Astrocyte (in vitro differentiated cells and primary cell): ENCODE measurements at regions not wholly inside any gene's neighbourhood (a gene's known extent, or its start where the extent isn't known, plus 50 kb on each side); places are given as distances from the start of the nearest gene placed in this dataset.

Source experiments
- DNase-seq: peaks from one replicate; pipeline ENCODE4 v3.0.0-alpha.2; 2010; ENCODE audit warnings: low read depth
- FAIRE-seq: peaks from 2 replicates; lab custom pipeline; 2011; peaks lifted over from hg19 to GRCh38; lab: Jason Lieb, UNC
- H2AFZ ChIP-seq: 2 replicates; pipeline ENCODE4 v1.6.0; 2012; ENCODE audit warnings: low read depth, low read length, inconsistent platforms
- H3K27ac ChIP-seq: 2 replicates; pipeline ENCODE4 v1.5.1; 2011; ENCODE audit warnings: low read depth, low read length, inconsistent platforms
- H3K27me3 ChIP-seq: 2 replicates; pipeline ENCODE4 v1.6.0; 2011; ENCODE audit warnings: low read length, inconsistent platforms; ENCODE audit not compliant: insufficient read depth
- H3K36me3 ChIP-seq: 2 replicates; pipeline ENCODE4 v1.5.1; 2011; ENCODE audit warnings: low read length, inconsistent platforms; ENCODE audit not compliant: insufficient read depth
- H3K4me1 ChIP-seq: 2 replicates; pipeline ENCODE4 v1.5.1; 2011; ENCODE audit warnings: low read length, inconsistent platforms; ENCODE audit not compliant: insufficient read depth
- H3K4me2 ChIP-seq: 2 replicates; pipeline ENCODE4 v1.6.0; 2012; ENCODE audit warnings: low read length, inconsistent platforms
- H3K4me3 ChIP-seq: 2 replicates; pipeline ENCODE4 v1.5.1; 2011; ENCODE audit warnings: low read depth, mild to moderate bottlenecking, low read length, inconsistent platforms; ENCODE audit not compliant: insufficient read depth
- H3K79me2 ChIP-seq: 2 replicates; pipeline ENCODE4 v1.6.0; 2012; ENCODE audit warnings: mild to moderate bottlenecking, low read length, inconsistent platforms; ENCODE audit not compliant: insufficient read depth
- H3K9ac ChIP-seq: 2 replicates; pipeline ENCODE4 v1.6.0; 2012; ENCODE audit warnings: mild to moderate bottlenecking, low read length, inconsistent platforms
- H3K9me3 ChIP-seq: 2 replicates; pipeline ENCODE4 v1.5.1; 2012; ENCODE audit warnings: low read depth, mild to moderate bottlenecking, low read length, inconsistent platforms; ENCODE audit not compliant: insufficient read depth
- H4K20me1 ChIP-seq: 2 replicates; pipeline ENCODE4 v1.6.0; 2012; ENCODE audit warnings: low read length, inconsistent platforms; ENCODE audit not compliant: insufficient read depth
- H3K27ac Mint-ChIP-seq: one replicate; pipeline ENCODE4 v1.8.0; 2021; ENCODE audit warnings: mild to moderate bottlenecking, mixed read lengths; ENCODE audit not compliant: unreplicated experiment
- H3K27me3 Mint-ChIP-seq: one replicate; pipeline ENCODE4 v1.8.0; 2021; ENCODE audit warnings: low read depth, mixed read lengths; ENCODE audit not compliant: unreplicated experiment
- H3K36me3 Mint-ChIP-seq: one replicate; pipeline ENCODE4 v1.8.0; 2021; ENCODE audit warnings: low read depth, mixed read lengths; ENCODE audit not compliant: unreplicated experiment
- H3K4me1 Mint-ChIP-seq: one replicate; pipeline ENCODE4 v1.8.0; 2021; ENCODE audit warnings: low read depth, mixed read lengths; ENCODE audit not compliant: unreplicated experiment
- H3K4me3 Mint-ChIP-seq: one replicate; pipeline ENCODE4 v1.8.0; 2021; ENCODE audit warnings: mild to moderate bottlenecking, moderate library complexity, mixed read lengths; ENCODE audit not compliant: unreplicated experiment
- H3K9me3 Mint-ChIP-seq: one replicate; pipeline ENCODE4 v1.8.0; 2021; ENCODE audit warnings: mild to moderate bottlenecking, mixed read lengths; ENCODE audit not compliant: unreplicated experiment
- EZH2 ChIP-seq: IDR thresholded peaks from 2 replicates; pipeline ENCODE4 v1.6.1; 2012; ENCODE audit warnings: mild to moderate bottlenecking, low read length, inconsistent platforms; ENCODE audit not compliant: insufficient read depth
- TF ChIP-seq, protein P1 (sequence below): IDR thresholded peaks from 2 replicates; pipeline ENCODE4 v1.5.1; 2011; ENCODE audit warnings: low read depth, mild to moderate bottlenecking, inconsistent platforms, low read length, moderate library complexity; ENCODE audit not compliant: insufficient read depth

DNA sequence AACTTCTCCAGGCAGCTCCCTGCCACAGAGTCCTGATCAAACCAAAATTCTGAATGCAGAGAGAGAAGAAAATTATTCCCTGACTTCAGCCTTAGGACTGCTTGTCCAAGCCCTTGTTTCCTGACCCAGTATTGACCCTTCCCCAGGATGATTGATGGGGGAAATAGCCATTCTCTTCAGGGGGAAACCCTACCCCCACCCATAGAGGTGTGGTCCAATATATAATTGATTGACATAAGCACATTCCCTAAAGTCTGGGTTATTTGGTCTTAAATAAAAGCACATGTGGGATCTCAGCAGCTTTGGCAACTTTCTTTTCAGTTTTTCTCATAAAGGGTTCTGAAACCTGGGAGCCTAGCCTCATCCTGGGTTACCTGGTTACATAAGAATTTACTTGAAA lies 201.2 kb upstream of the DDHD1 start:
- H3K4me2 ChIP-seq, result no peak overlapping the region
- no peak for TF ChIP-seq EZH2
- TF ChIP-seq, protein P1, sequence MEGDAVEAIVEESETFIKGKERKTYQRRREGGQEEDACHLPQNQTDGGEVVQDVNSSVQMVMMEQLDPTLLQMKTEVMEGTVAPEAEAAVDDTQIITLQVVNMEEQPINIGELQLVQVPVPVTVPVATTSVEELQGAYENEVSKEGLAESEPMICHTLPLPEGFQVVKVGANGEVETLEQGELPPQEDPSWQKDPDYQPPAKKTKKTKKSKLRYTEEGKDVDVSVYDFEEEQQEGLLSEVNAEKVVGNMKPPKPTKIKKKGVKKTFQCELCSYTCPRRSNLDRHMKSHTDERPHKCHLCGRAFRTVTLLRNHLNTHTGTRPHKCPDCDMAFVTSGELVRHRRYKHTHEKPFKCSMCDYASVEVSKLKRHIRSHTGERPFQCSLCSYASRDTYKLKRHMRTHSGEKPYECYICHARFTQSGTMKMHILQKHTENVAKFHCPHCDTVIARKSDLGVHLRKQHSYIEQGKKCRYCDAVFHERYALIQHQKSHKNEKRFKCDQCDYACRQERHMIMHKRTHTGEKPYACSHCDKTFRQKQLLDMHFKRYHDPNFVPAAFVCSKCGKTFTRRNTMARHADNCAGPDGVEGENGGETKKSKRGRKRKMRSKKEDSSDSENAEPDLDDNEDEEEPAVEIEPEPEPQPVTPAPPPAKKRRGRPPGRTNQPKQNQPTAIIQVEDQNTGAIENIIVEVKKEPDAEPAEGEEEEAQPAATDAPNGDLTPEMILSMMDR, result no peak
- H3K4me1 Mint-ChIP-seq, result peaks cover 19% of the 10 kb centered on the region
- no peaks in the 10 kb centered on the region for H3K36me3 ChIP-seq
- DNase-seq, result no peak
- no peaks in the 10 kb centered on the region for H3K9me3 ChIP-seq
- H3K4me1 ChIP-seq, result peaks cover 20% of the 10 kb centered on the region
- no peaks in the 10 kb centered on the region for H3K79me2 ChIP-seq
- H3K9ac ChIP-seq, result no peak overlapping the region
- no peaks in the 10 kb centered on the region for H3K27me3 Mint-ChIP-seq
- no peak for FAIRE-seq
- no peak overlapping the region for H3K27ac Mint-ChIP-seq
- H3K27ac ChIP-seq, result no peak overlapping the region
- H4K20me1 ChIP-seq, result no peaks in the 10 kb centered on the region
- H3K9me3 Mint-ChIP-seq, result no peaks in the 10 kb centered on the region
- no peak overlapping the region for H3K4me3 ChIP-seq
- no peak overlapping the region for H3K4me3 Mint-ChIP-seq
- no peak overlapping the region for H2AFZ ChIP-seq
- H3K36me3 Mint-ChIP-seq, result no peaks in the 10 kb centered on the region
- H3K27me3 ChIP-seq, result no peaks in the 10 kb centered on the region

DNA sequence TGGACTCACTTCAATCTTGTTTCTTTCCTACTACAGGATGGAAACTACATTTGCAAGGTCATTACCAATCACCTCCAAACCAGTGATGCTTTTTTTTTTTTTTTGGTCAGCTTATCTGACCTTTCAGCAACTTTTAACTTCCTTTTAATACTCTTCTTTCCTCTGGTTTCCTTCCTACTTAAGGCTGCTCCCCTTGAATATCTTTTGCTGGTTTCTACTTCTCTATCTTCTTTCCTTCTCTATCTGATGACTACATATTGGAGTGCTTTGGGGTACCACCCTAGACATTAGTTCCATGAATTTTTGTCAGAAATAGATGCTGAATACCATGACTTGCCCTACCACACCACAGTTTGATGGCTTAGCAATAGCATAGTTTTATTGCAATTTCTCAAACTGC lies 197.7 kb upstream of the DDHD1 start:
- Histone ChIP-seq H3K4me1 (peaks cover 13% of the 10 kb centered on the region), H3K9ac (no peak overlapping the region), H3K27ac (no peak overlapping the region), H3K79me2 (no peaks in the 10 kb centered on the region), H4K20me1 (no peaks in the 10 kb centered on the region), H3K36me3 (no peaks in the 10 kb centered on the region), H2AFZ (no peak overlapping the region), H3K27me3 (no peaks in the 10 kb centered on the region), H3K9me3 (no peaks in the 10 kb centered on the region), H3K4me3 (no peak overlapping the region), H3K4me2 (no peak overlapping the region)
- FAIRE-seq (no peak), DNase-seq (no peak)
- Mint-ChIP-seq H3K9me3 (no peaks in the 10 kb centered on the region), H3K36me3 (no peaks in the 10 kb centered on the region), H3K4me1 (peaks cover 14% of the 10 kb centered on the region), H3K27ac (no peak overlapping the region), H3K27me3 (no peaks in the 10 kb centered on the region), H3K4me3 (no peak overlapping the region)
- TF ChIP-seq, protein P1, result no peak
- no peak for TF ChIP-seq EZH2

DNA sequence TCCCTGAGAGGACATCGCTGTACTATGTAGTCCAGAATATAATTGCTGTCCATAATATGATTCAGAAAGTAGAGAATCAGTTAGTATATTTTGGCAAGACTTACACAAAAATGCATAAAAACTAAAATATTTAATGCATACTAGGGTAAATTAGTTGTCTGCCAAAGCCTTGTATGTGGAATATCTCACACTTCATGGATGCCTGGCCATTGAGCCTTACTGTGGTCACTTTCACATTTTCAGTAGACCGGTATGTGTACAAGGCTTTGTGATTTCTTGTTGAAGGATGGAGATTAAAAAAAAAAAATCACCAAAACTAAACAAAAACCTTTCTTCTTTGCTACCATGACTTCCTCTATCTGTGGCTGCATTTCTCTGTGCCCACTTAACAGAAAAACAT lies 197.3 kb upstream of the DDHD1 start:
- Histone ChIP-seq H3K4me3 (no peak overlapping the region), H3K27me3 (no peaks in the 10 kb centered on the region), H3K9me3 (no peaks in the 10 kb centered on the region), H3K4me2 (no peak overlapping the region), H2AFZ (no peak overlapping the region), H4K20me1 (no peaks in the 10 kb centered on the region), H3K79me2 (no peaks in the 10 kb centered on the region), H3K36me3 (no peaks in the 10 kb centered on the region), H3K4me1 (peaks cover 10% of the 10 kb centered on the region), H3K27ac (no peak overlapping the region), H3K9ac (no peak overlapping the region)
- H3K27ac Mint-ChIP-seq, result no peak overlapping the region
- TF ChIP-seq EZH2, result no peak
- TF ChIP-seq, protein P1, result no peak
- H3K4me1 Mint-ChIP-seq, result peaks cover 10% of the 10 kb centered on the region
- DNase-seq (no peak), FAIRE-seq (no peak)
- no peaks in the 10 kb centered on the region for H3K27me3 Mint-ChIP-seq
- H3K9me3 Mint-ChIP-seq, result no peaks in the 10 kb centered on the region
- no peaks in the 10 kb centered on the region for H3K36me3 Mint-ChIP-seq
- H3K4me3 Mint-ChIP-seq, result no peak overlapping the region
